Activated CD4-positive, alpha-beta T cell treated with anti-CD3 and anti-CD28 coated beads, Interleukin-2, amount 10 ng/mL, durations not matched to agents 7 days and 5 days (primary cell): ENCODE measurements at regions not wholly inside any gene's neighbourhood (a gene's known extent, or its start where the extent isn't known, plus 50 kb on each side); places are given as distances from the start of the nearest gene placed in this dataset.
"Not testable (repeated sequence)": the region's sequence is repeated elsewhere in the genome, so short reads cannot be mapped to it uniquely, and the experiment has no call there.

Experiments
- CTCF ChIA-PET: fragments of 350-600 bp; sonication (Branson Sonifier 250); formaldehyde crosslinking; loops from one replicate; lab custom pipeline; 2021; ENCODE audit warnings: antibody characterized with exemption; lab: Charles Lee
- POLR2A ChIA-PET: fragments of 350-600 bp; sonication (Branson Sonifier 250); formaldehyde crosslinking; loops from one replicate; lab custom pipeline; 2021; ENCODE audit warnings: antibody characterized with exemption; lab: Charles Lee
- DNase-seq: peaks from one replicate; pipeline ENCODE4 v3.0.0-alpha.2; 2020
- H3K27ac Mint-ChIP-seq: one replicate; pipeline ENCODE4 v1.8.0; 2021; ENCODE audit warnings: mild to moderate bottlenecking, moderate library complexity, mixed read lengths
- H3K27me3 Mint-ChIP-seq: one replicate; pipeline ENCODE4 v1.8.0; 2021; ENCODE audit warnings: mixed read lengths
- H3K36me3 Mint-ChIP-seq: one replicate; pipeline ENCODE4 v1.8.0; 2021; ENCODE audit warnings: low read depth, mixed read lengths
- H3K4me1 Mint-ChIP-seq: one replicate; pipeline ENCODE4 v1.8.0; 2021; ENCODE audit warnings: mixed read lengths
- H3K4me3 Mint-ChIP-seq: one replicate; pipeline ENCODE4 v1.8.0; 2021; ENCODE audit warnings: mild to moderate bottlenecking, moderate library complexity, mixed read lengths
- H3K9me3 Mint-ChIP-seq: one replicate; pipeline ENCODE4 v1.8.0; 2021; ENCODE audit warnings: mixed read lengths

GRCh38 chr13:55615081-55615480 is 1525.6 kb upstream of the PRR20A start:
- Mint-ChIP-seq H3K27me3 (no peaks in the 10 kb centered on the region), H3K36me3 (no peaks in the 10 kb centered on the region), H3K27ac (no peak overlapping the region), H3K4me3 (no peak overlapping the region), H3K9me3 (peaks cover 4% of the 10 kb centered on the region), H3K4me1 (no peaks in the 10 kb centered on the region)
- DNase-seq = no peak
- ChIA-PET CTCF (no interaction called here), POLR2A (no interaction called here)

GRCh38 chr13:55617241-55617640 is 1523.5 kb upstream of the PRR20A start:
- H3K4me3 Mint-ChIP-seq = no peak overlapping the region
- peaks cover 6% of the 10 kb centered on the region for H3K9me3 Mint-ChIP-seq
- no peaks in the 10 kb centered on the region for H3K36me3 Mint-ChIP-seq
- POLR2A ChIA-PET = no interaction called here
- no peak overlapping the region for H3K27ac Mint-ChIP-seq
- no peak for DNase-seq
- H3K27me3 Mint-ChIP-seq = no peaks in the 10 kb centered on the region
- H3K4me1 Mint-ChIP-seq = no peaks in the 10 kb centered on the region
- CTCF ChIA-PET = no interaction called here

GRCh38 chr13:55627221-55627620 is 1513.5 kb upstream of the PRR20A start:
- POLR2A ChIA-PET = no interaction called here
- CTCF ChIA-PET = no interaction called here
- Mint-ChIP-seq H3K4me1 (no peaks in the 10 kb centered on the region), H3K27me3 (no peaks in the 10 kb centered on the region), H3K9me3 (peaks cover 19% of the 10 kb centered on the region), H3K4me3 (no peak overlapping the region), H3K27ac (no peak overlapping the region), H3K36me3 (no peaks in the 10 kb centered on the region)
- no peak for DNase-seq

DNA sequence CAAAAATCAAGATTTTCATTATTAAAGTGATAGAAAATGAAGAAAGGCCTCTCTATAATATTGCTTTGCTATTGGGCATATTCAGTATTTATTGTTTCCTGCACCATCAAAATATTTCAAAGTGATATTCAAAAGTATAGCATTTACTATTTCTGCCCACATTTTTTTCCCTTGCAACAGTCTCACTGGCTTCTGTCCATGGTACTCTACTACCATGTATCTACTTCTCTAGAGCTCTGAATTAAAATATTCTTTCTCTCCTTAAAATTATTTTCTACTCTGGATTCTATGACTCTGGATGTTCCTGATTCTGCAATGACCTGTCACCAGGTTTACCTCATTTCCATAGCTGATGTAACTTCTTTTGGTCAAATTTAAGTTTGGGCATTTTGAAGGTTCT is 1508.3 kb upstream of the PRR20A start:
- no peaks in the 10 kb centered on the region for H3K36me3 Mint-ChIP-seq
- POLR2A ChIA-PET = no interaction called here
- no peak overlapping the region for H3K27ac Mint-ChIP-seq
- CTCF ChIA-PET = interaction anchor here (0.7 kb wide), 1 partner anchor 43 kb away, joined by 5 read pairs; no protein-coding TSS in a partner anchor
- H3K27me3 Mint-ChIP-seq = no peaks in the 10 kb centered on the region
- peaks cover 26% of the 10 kb centered on the region for H3K9me3 Mint-ChIP-seq
- no peak for DNase-seq
- no peak overlapping the region for H3K4me3 Mint-ChIP-seq
- no peaks in the 10 kb centered on the region for H3K4me1 Mint-ChIP-seq

DNA sequence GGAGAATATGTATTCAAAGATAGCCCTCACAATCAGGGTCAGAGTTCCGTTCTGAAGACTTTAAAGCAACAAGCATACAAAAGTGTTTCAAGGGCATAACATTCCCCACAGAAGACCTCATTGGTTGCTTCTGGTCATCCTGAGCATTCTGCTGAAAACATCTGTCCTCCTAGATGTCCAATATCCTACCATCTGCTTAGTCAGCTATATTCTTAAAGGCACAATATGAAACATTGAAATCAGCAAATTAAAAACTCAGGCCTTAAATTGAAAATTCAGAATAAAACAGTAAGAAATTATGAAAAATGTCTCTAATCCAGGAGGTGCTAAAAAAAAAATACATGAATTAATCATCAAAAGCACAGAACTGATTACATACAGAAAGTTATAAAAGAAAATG is 1491.2 kb upstream of the PRR20A start:
- Mint-ChIP-seq H3K36me3 (no peaks in the 10 kb centered on the region), H3K27me3 (no peaks in the 10 kb centered on the region), H3K9me3 (peaks cover 6% of the 10 kb centered on the region), H3K4me3 (no peak overlapping the region), H3K4me1 (no peaks in the 10 kb centered on the region), H3K27ac (no peak overlapping the region)
- DNase-seq = no peak
- ChIA-PET POLR2A (no interaction called here), CTCF (no interaction called here)

DNA sequence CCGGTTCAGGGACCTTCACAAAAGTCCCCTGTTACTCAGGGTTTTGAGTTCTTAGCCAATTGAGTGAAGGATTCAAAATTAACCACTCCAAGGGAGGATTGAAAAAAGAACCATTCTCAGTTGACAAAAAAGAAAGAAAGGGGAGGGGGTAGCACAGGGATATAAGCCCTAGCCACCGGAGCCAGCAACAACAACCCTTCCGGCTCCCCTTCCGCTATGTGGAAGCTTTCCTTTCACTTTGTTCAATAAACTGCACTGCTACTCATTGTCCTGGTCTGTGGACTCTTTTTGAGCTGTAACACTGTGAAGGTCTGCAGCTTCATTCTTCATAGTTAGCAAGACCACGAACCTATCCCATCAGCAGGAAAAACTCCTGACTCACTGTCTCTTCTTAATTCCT is 1488.1 kb upstream of the PRR20A start:
- DNase-seq = no peak
- ChIA-PET CTCF (no interaction called here), POLR2A (no interaction called here)
- H3K9me3 Mint-ChIP-seq = peaks cover 24% of the 10 kb centered on the region
- H3K4me3 Mint-ChIP-seq = no peak overlapping the region
- no peak overlapping the region for H3K27ac Mint-ChIP-seq
- H3K4me1 Mint-ChIP-seq = no peaks in the 10 kb centered on the region
- no peaks in the 10 kb centered on the region for H3K36me3 Mint-ChIP-seq
- no peaks in the 10 kb centered on the region for H3K27me3 Mint-ChIP-seq

- H3K27me3 Mint-ChIP-seq = no peaks in the 10 kb centered on the region
- ChIA-PET POLR2A (no interaction called here), CTCF (no interaction called here)
- H3K27ac Mint-ChIP-seq = no peak overlapping the region
- no peak for DNase-seq
- peaks cover 24% of the 10 kb centered on the region for H3K9me3 Mint-ChIP-seq
- H3K36me3 Mint-ChIP-seq = no peaks in the 10 kb centered on the region
- no peak overlapping the region for H3K4me3 Mint-ChIP-seq
- H3K4me1 Mint-ChIP-seq = no peaks in the 10 kb centered on the region
Observed at GRCh38 chr13:55653497-55653896, 1487.2 kb upstream of the PRR20A start.

DNA sequence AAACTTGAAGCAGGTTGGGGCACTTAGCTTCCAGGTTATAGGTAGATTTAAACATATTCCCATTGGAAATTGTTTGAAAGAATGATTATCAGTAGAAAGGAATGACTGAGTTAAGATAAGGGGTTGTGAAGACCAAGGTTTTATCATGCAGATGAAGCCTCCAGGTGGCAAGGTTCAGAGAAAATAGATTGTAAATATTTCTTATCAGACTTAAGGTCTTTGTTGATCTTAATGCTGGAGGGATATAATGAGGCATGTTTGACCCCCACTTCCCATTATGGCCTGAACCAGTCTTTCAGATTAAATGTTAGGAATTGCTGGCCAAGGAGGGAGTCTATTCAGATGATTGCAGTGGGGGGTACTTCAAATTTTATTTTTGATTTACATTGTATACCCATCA is 1486.5 kb upstream of the PRR20A start:
- ChIA-PET CTCF (no interaction called here), POLR2A (no interaction called here)
- Mint-ChIP-seq H3K27me3 (no peaks in the 10 kb centered on the region), H3K27ac (no peak overlapping the region), H3K4me3 (no peak overlapping the region), H3K9me3 (peaks cover 24% of the 10 kb centered on the region), H3K4me1 (no peaks in the 10 kb centered on the region), H3K36me3 (no peaks in the 10 kb centered on the region)
- DNase-seq = no peak

- H3K36me3 Mint-ChIP-seq, H3K4me3 Mint-ChIP-seq, H3K4me1 Mint-ChIP-seq, H3K27ac Mint-ChIP-seq, H3K27me3 Mint-ChIP-seq, POLR2A ChIA-PET, CTCF ChIA-PET, DNase-seq: not testable (repeated sequence)
- peaks cover 25% of the 10 kb centered on the region for H3K9me3 Mint-ChIP-seq
Observed at GRCh38 chr13:55660264-55660663, 1480.5 kb upstream of the PRR20A start.

DNA sequence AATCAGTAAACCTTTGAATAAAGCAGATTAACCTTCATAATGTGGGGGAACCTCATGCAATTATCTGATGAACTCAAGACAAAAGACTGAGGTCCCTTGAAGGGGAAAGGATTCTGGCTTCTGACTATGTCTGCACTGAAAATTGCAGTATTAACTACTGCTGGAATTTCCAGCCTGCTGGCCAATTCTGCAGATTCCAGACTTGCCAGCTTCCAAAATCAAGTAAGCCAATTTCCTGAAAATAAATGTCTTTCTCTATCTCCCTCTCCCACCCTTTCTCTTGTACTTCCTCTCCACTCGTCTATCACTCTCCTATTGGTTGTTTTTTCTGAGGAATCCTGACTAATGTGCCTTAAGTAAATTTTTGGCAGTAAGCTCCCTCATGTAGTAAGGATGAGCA is 1479.9 kb upstream of the PRR20A start:
- Mint-ChIP-seq H3K27ac (no peak overlapping the region), H3K4me1 (no peaks in the 10 kb centered on the region)

GRCh38 chr13:55661505-55661904 is 1479.2 kb upstream of the PRR20A start:
- Mint-ChIP-seq H3K27ac (no peak overlapping the region), H3K36me3 (no peaks in the 10 kb centered on the region), H3K9me3 (peaks cover 19% of the 10 kb centered on the region), H3K4me1 (no peaks in the 10 kb centered on the region), H3K27me3 (no peaks in the 10 kb centered on the region), H3K4me3 (no peak overlapping the region)
- ChIA-PET POLR2A (no interaction called here), CTCF (no interaction called here)
- DNase-seq = no peak

More for the DNA sequence above, 1479.9 kb upstream of the PRR20A start:
- peaks cover 23% of the 10 kb centered on the region for H3K9me3 Mint-ChIP-seq
- ChIA-PET POLR2A (no interaction called here), CTCF (no interaction called here)
- no peak for DNase-seq
- no peaks in the 10 kb centered on the region for H3K27me3 Mint-ChIP-seq
- H3K4me3 Mint-ChIP-seq = no peak overlapping the region
- no peaks in the 10 kb centered on the region for H3K36me3 Mint-ChIP-seq

GRCh38 chr13:55664178-55664577 is 1476.5 kb upstream of the PRR20A start:
- Mint-ChIP-seq H3K27me3 (no peaks in the 10 kb centered on the region), H3K27ac (no peak overlapping the region), H3K36me3 (no peaks in the 10 kb centered on the region), H3K4me1 (no peaks in the 10 kb centered on the region), H3K9me3 (peaks cover 12% of the 10 kb centered on the region), H3K4me3 (no peak overlapping the region)
- ChIA-PET POLR2A (no interaction called here), CTCF (no interaction called here)
- DNase-seq = no peak

- DNase-seq = no peak
- Mint-ChIP-seq H3K9me3 (peaks cover 7% of the 10 kb centered on the region), H3K36me3 (no peaks in the 10 kb centered on the region), H3K27ac (no peak overlapping the region), H3K27me3 (no peaks in the 10 kb centered on the region), H3K4me3 (no peak overlapping the region), H3K4me1 (no peaks in the 10 kb centered on the region)
- ChIA-PET POLR2A (no interaction called here), CTCF (no interaction called here)
Observed at GRCh38 chr13:55669051-55669450, 1471.7 kb upstream of the PRR20A start.

- Mint-ChIP-seq H3K27me3 (no peaks in the 10 kb centered on the region), H3K36me3 (no peaks in the 10 kb centered on the region), H3K4me1 (no peaks in the 10 kb centered on the region), H3K4me3 (no peak overlapping the region), H3K9me3 (peaks cover 14% of the 10 kb centered on the region), H3K27ac (no peak overlapping the region)
- ChIA-PET POLR2A (no interaction called here), CTCF (no interaction called here)
- DNase-seq = no peak
Observed at GRCh38 chr13:55673910-55674309, 1466.8 kb upstream of the PRR20A start.
